Common myeloid progenitor, CD34-positive (primary cell): ENCODE measurements at regions not wholly inside any gene's neighbourhood (a gene's known extent, or its start where the extent isn't known, plus 50 kb on each side); places are given as distances from the start of the nearest gene placed in this dataset.

Experiments
- CTCF ChIA-PET: fragments of 350-600 bp; sonication (Branson Sonifier 250); formaldehyde crosslinking; loops from one replicate; lab custom pipeline; 2021; ENCODE audit warnings: antibody characterized with exemption; lab: Charles Lee
- POLR2A ChIA-PET: fragments of 350-600 bp; sonication (Branson Sonifier 250); formaldehyde crosslinking; loops from one replicate; lab custom pipeline; 2021; ENCODE audit warnings: antibody characterized with exemption; lab: Charles Lee
- DNase-seq, 3 donors: peaks; one replicate each; pipeline versions ENCODE4 v3.0.0 to v3.0.0-alpha.2; 2013
- H3K27ac ChIP-seq, 2 experiments: 1 replicate in 1 of 2; 2 replicates in 1 of 2; pipeline ENCODE4 v1.7.0; 2013; ENCODE audit warnings: inconsistent platforms in 2 of 2, low read length in 2 of 2, mild to moderate bottlenecking in 2 of 2, low read depth in 1 of 2, moderate library complexity in 1 of 2; ENCODE audit not compliant: severe bottlenecking in 2 of 2, insufficient read depth in 1 of 2, poor library complexity in 1 of 2
- H3K27me3 ChIP-seq, 5 experiments: replicated peaks in 2 of 5; 1 replicate in 3 of 5; 2 replicates in 2 of 5; pipeline versions ENCODE4 v1.6.1 to v1.7.0; 2013; ENCODE audit warnings: low read length in 4 of 5, mild to moderate bottlenecking in 2 of 5, moderate library complexity in 2 of 5, inconsistent platforms in 1 of 5; ENCODE audit not compliant: insufficient read depth in 5 of 5, control insufficient read depth in 4 of 5
- H3K36me3 ChIP-seq, 4 experiments: 1 replicate in 2 of 4; 2 replicates in 2 of 4; pipeline versions ENCODE4 v1.6.1 to v1.7.0; 2013; ENCODE audit warnings: low read length in 3 of 4, control low read depth in 1 of 4, mild to moderate bottlenecking in 1 of 4; ENCODE audit not compliant: control insufficient read depth in 4 of 4, insufficient read depth in 4 of 4
- H3K4me1 ChIP-seq, 4 experiments: 1 replicate in 3 of 4; 2 replicates in 1 of 4; pipeline versions ENCODE4 v1.6.1 to v1.7.1; 2013; ENCODE audit warnings: low read length in 3 of 4, mild to moderate bottlenecking in 3 of 4, control low read depth in 1 of 4, inconsistent platforms in 1 of 4, moderate library complexity in 1 of 4; ENCODE audit not compliant: control insufficient read depth in 4 of 4, insufficient read depth in 4 of 4; ENCODE audit errors: control extremely low read depth in 1 of 4
- H3K4me3 ChIP-seq, 7 experiments: 1 replicate in 4 of 7; 2 replicates in 3 of 7; pipeline versions ENCODE4 v1.5.1 to v1.7.0; 2013; ENCODE audit warnings: mild to moderate bottlenecking in 7 of 7, low read length in 6 of 7, moderate library complexity in 6 of 7, inconsistent platforms in 2 of 7, low read depth in 2 of 7, control low read depth in 1 of 7; ENCODE audit not compliant: insufficient read depth in 4 of 7, control insufficient read depth in 1 of 7; ENCODE audit errors: extremely low read depth in 1 of 7
- H3K9me3 ChIP-seq, 5 experiments: 1 replicate in 4 of 5; 2 replicates in 1 of 5; pipeline versions ENCODE4 v1.6.1 to v1.7.1; 2013; ENCODE audit warnings: low read length in 4 of 5, mild to moderate bottlenecking in 2 of 5, inconsistent platforms in 1 of 5, low read depth in 1 of 5, moderate library complexity in 1 of 5; ENCODE audit not compliant: control insufficient read depth in 4 of 5, insufficient read depth in 2 of 5; ENCODE audit errors: control extremely low read depth in 1 of 5
- WGBS: methylation state at CpG from one replicate; pipeline ENCODE4 v1.1.5; 2013; ENCODE audit not compliant: insufficient coverage; 5-methylcytosine and 5-hydroxymethylcytosine counted together

- Histone ChIP-seq H3K4me1 (no peaks in the 10 kb centered on the region), H3K27ac (no peak overlapping the region), H3K36me3 (no peaks in the 10 kb centered on the region), H3K27me3 (no peaks in the 10 kb centered on the region), H3K4me3 (no peak overlapping the region), H3K9me3 (no peaks in the 10 kb centered on the region)
- ChIA-PET POLR2A (no interaction called here), CTCF (interaction anchor here (1.2 kb wide), 2 partner anchors 908 to 911 kb away, joined by 3 to 5 read pairs; no protein-coding TSS in a partner anchor)
- WGBS: no CpG with 5 or more reads among the region's 1 CpG
- DNase-seq: no peak
Observed at GRCh38 chr2:225891771-225892170, 492.3 kb downstream of the NYAP2 start.

- ChIA-PET POLR2A (no interaction called here), CTCF (interaction anchor here (1.2 kb wide), 2 partner anchors 909 to 912 kb away, joined by 3 to 5 read pairs; no protein-coding TSS in a partner anchor)
- no CpG with 5 or more reads among the region's 2 CpGs for WGBS
- Histone ChIP-seq H3K9me3 (no peaks in the 10 kb centered on the region), H3K27me3 (no peaks in the 10 kb centered on the region), H3K4me3 (no peak overlapping the region), H3K27ac (no peak overlapping the region), H3K36me3 (no peaks in the 10 kb centered on the region), H3K4me1 (no peaks in the 10 kb centered on the region)
- DNase-seq: no peak
Observed at GRCh38 chr2:225891013-225891412, 491.5 kb downstream of the NYAP2 start.

GRCh38 chr2:225889452-225889851, 489.9 kb downstream of the NYAP2 start:
- CTCF ChIA-PET: interaction anchor here (0.6 to 2.2 kb wide), 5 partner anchors 10 to 913 kb away, joined by 3 to 15 read pairs (median 5); no protein-coding TSS in a partner anchor
- Histone ChIP-seq H3K9me3 (no peaks in the 10 kb centered on the region), H3K4me3 (no peak overlapping the region), H3K27me3 (no peaks in the 10 kb centered on the region), H3K36me3 (no peaks in the 10 kb centered on the region), H3K4me1 (no peaks in the 10 kb centered on the region), H3K27ac (no peak overlapping the region)
- no CpG with 5 or more reads among the region's 1 CpG for WGBS
- peak; percentile 12 to 37 (median 29) for DNase-seq
- POLR2A ChIA-PET: no interaction called here

GRCh38 chr2:225867071-225867470, 467.6 kb downstream of the NYAP2 start:
- no peak for DNase-seq
- Histone ChIP-seq H3K36me3 (no peaks in the 10 kb centered on the region), H3K9me3 (peaks cover 0 to 1% (median 0%) of the 10 kb centered on the region in 5 experiments), H3K4me3 (no peak overlapping the region), H3K27ac (no peak overlapping the region), H3K27me3 (no peaks in the 10 kb centered on the region), H3K4me1 (no peaks in the 10 kb centered on the region)
- 77% methylated on average over 4 of the region's 5 CpGs for WGBS
- POLR2A ChIA-PET: no interaction called here
- CTCF ChIA-PET: no interaction called here

- Histone ChIP-seq H3K36me3 (no peaks in the 10 kb centered on the region), H3K27me3 (no peaks in the 10 kb centered on the region), H3K9me3 (peaks cover 0 to 1% (median 0%) of the 10 kb centered on the region in 5 experiments), H3K27ac (no peak overlapping the region), H3K4me3 (no peak overlapping the region), H3K4me1 (no peaks in the 10 kb centered on the region)
- ChIA-PET POLR2A (no interaction called here), CTCF (no interaction called here)
- DNase-seq: peak in 1 of 3 donors; percentile 0
Observed at GRCh38 chr2:225865468-225865867, 466.0 kb downstream of the NYAP2 start.

GRCh38 chr2:225864394-225864793, 464.9 kb downstream of the NYAP2 start:
- Histone ChIP-seq H3K4me3 (no peak overlapping the region), H3K27ac (no peak overlapping the region), H3K9me3 (peaks cover 0 to 1% (median 0%) of the 10 kb centered on the region in 5 experiments), H3K27me3 (no peaks in the 10 kb centered on the region), H3K36me3 (no peaks in the 10 kb centered on the region), H3K4me1 (no peaks in the 10 kb centered on the region)
- ChIA-PET POLR2A (no interaction called here), CTCF (no interaction called here)
- WGBS: no CpG with 5 or more reads among the region's 1 CpG
- no peak for DNase-seq

- no peak for DNase-seq
- CTCF ChIA-PET: no interaction called here
- Histone ChIP-seq H3K4me1 (no peaks in the 10 kb centered on the region), H3K4me3 (no peak overlapping the region), H3K27me3 (no peaks in the 10 kb centered on the region), H3K36me3 (no peaks in the 10 kb centered on the region), H3K9me3 (no peaks in the 10 kb centered on the region), H3K27ac (no peak overlapping the region)
- WGBS: no CpG with 5 or more reads among the region's 1 CpG
- POLR2A ChIA-PET: no interaction called here
Observed at GRCh38 chr2:225842939-225843338, 443.4 kb downstream of the NYAP2 start.
